Mucosa of descending colon (tissue), 3 donors: ENCODE measurements at regions not wholly inside any gene's neighbourhood (a gene's known extent, or its start where the extent isn't known, plus 50 kb on each side); places are given as distances from the start of the nearest gene placed in this dataset.

Experiments used
- ATAC-seq: fragments of 200-7000 bp; cut with Tn5 transposase; one replicate; pipeline ENCODE4 v1.9.1; 2020; ENCODE audit warnings: mild to moderate bottlenecking, moderate library complexity
- DNase-seq, 3 donors: peaks; one replicate each; pipeline ENCODE4 v3.0.0-alpha.2; 2020
- H3K36me3 ChIP-seq: fragments of 200-600 bp; one replicate; pipeline ENCODE4 v1.8.0; 2021; ENCODE audit warnings: low read depth, mild to moderate bottlenecking
- H3K4me1 ChIP-seq: fragments of 200-600 bp; one replicate; pipeline ENCODE4 v1.8.0; 2021; ENCODE audit warnings: low read depth, mild to moderate bottlenecking
- H3K4me3 ChIP-seq: fragments of 200-600 bp; one replicate; pipeline ENCODE4 v1.8.0; 2021; ENCODE audit warnings: mild to moderate bottlenecking
- H3K9me3 ChIP-seq: fragments of 200-600 bp; one replicate; pipeline ENCODE4 v1.8.0; 2021; ENCODE audit warnings: mild to moderate bottlenecking
- intact Hi-C, 2 donors: fragments of 100-400 bp; cut with DNase I in 1 of 2; cut with micrococcal nuclease in 1 of 2; formaldehyde crosslinking; loops; one replicate each; pipeline versions ENCODE4 v1.11.0 to v1.11.1; 2022; cut with DNase I, micrococcal nuclease
- TF ChIP-seq, protein P1 (sequence below): fragments of 200-600 bp; IDR thresholded peaks from one replicate; pipeline ENCODE4 v1.8.0; 2022; ENCODE audit warnings: antibody characterized with exemption, mild to moderate bottlenecking
- donor health status: DM: no; HTN: no; CAD: no; lungs with moderate emphysema.
- donor health status: DM: no; HTN: no; CAD: no.
- donor health status: DM: no; HTN: yes; CAD: no.

DNA sequence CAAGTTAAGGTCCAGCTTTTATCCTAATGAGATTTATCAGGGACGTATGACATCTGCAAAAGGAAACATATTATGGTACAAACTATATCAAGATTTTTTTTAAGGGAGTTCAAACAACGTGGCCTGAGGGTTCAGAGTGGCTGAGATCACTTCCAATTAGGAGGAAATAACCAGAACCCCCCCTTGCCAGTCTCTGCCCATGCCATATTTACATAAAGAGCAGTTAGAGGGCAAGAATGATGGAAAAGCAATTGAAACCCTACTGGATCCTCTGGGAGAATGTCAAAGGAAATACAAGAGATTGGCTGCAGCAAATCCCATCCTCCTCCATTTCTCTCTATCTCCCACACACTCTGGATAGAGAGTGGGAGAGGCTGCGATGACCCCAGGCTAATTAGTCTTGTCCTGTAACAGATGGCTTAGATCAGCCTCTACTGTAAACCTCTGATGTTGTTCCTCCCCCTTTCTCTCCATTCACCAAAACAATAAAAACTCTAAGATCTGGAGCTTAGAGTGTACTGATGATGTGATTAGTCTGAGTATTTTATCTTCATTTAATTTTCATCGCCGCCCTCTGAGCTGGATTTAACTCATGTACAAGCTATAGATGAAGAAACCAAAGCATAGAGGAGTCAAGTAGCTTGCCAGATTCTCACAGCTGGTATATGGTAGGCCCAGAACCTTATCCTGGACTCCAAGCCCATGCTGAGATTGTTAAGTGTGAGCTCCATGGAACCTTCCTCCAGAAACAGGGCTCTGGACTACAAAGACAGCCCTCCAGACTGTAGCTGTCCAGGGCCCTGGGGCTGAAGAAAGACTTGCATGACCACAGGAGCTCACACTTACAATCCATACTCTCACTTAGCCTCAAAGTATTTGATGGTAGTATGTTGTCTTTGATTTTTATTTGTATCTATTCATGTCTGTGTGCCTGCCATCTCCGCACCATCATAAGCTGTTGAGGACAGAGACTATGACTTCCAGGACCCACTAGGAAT, 54.1 kb upstream of the GNG2 start:
- TF ChIP-seq, protein P1, sequence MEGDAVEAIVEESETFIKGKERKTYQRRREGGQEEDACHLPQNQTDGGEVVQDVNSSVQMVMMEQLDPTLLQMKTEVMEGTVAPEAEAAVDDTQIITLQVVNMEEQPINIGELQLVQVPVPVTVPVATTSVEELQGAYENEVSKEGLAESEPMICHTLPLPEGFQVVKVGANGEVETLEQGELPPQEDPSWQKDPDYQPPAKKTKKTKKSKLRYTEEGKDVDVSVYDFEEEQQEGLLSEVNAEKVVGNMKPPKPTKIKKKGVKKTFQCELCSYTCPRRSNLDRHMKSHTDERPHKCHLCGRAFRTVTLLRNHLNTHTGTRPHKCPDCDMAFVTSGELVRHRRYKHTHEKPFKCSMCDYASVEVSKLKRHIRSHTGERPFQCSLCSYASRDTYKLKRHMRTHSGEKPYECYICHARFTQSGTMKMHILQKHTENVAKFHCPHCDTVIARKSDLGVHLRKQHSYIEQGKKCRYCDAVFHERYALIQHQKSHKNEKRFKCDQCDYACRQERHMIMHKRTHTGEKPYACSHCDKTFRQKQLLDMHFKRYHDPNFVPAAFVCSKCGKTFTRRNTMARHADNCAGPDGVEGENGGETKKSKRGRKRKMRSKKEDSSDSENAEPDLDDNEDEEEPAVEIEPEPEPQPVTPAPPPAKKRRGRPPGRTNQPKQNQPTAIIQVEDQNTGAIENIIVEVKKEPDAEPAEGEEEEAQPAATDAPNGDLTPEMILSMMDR = no peak
- H3K36me3 ChIP-seq = no peaks in the 10 kb centered on the region
- intact Hi-C loops = no loop called here
- DNase-seq (no peak), ATAC-seq (no peak)
- H3K4me1 ChIP-seq = no peaks in the 10 kb centered on the region
- H3K9me3 ChIP-seq = no peaks in the 10 kb centered on the region
- H3K4me3 ChIP-seq = no peak overlapping the region

GRCh38 chr14:51807356-51807755, 53.1 kb upstream of the GNG2 start:
- intact Hi-C loops = no loop called here

More at GRCh38 chr14:51807356-51807755, 53.1 kb upstream of the GNG2 start:
- no peak for ATAC-seq
- Histone ChIP-seq H3K9me3 (no peaks in the 10 kb centered on the region), H3K36me3 (no peaks in the 10 kb centered on the region), H3K4me3 (no peak overlapping the region), H3K4me1 (no peaks in the 10 kb centered on the region)
- TF ChIP-seq, protein P1 = no peak
- DNase-seq = no peak
